ENCODE measurements at regions not wholly inside any gene's neighbourhood (a gene's known extent, or its start where the extent isn't known, plus 50 kb on each side); places are given as distances from the start of the nearest gene placed in this dataset.

DNA sequence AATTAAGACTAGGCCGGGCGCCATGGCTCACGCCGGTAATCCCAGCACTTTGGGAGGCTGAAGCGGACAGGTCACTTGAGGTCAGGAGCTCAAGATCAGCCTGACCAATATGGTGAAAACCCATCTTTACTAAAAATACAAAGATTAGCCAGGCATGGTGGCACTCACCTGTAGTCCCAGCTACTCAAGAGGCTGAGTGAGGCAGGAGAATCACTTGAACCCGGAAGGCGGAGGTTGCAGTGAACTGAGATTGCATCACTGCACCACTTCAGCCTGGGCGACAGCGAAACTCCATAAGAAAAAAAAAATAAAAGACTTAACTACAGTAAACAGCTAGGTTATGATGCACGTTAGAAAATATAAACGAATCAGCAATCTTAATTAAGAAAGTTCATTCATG is 216.0 kb upstream of the TEX13C start:
- TF ChIP-seq, protein P1, sequence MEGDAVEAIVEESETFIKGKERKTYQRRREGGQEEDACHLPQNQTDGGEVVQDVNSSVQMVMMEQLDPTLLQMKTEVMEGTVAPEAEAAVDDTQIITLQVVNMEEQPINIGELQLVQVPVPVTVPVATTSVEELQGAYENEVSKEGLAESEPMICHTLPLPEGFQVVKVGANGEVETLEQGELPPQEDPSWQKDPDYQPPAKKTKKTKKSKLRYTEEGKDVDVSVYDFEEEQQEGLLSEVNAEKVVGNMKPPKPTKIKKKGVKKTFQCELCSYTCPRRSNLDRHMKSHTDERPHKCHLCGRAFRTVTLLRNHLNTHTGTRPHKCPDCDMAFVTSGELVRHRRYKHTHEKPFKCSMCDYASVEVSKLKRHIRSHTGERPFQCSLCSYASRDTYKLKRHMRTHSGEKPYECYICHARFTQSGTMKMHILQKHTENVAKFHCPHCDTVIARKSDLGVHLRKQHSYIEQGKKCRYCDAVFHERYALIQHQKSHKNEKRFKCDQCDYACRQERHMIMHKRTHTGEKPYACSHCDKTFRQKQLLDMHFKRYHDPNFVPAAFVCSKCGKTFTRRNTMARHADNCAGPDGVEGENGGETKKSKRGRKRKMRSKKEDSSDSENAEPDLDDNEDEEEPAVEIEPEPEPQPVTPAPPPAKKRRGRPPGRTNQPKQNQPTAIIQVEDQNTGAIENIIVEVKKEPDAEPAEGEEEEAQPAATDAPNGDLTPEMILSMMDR (IDR thresholded peaks at IDR 0.05) = no peak
- no peak for TF ChIP-seq EZH2 (IDR thresholded peaks at IDR 0.05; ENCODE audit: borderline replicate concordance, insufficient read depth, low read depth, low read length, poor library complexity, severe bottlenecking)
